HG02973 (cell line): ENCODE measurements at regions not wholly inside any gene's neighbourhood (a gene's known extent, or its start where the extent isn't known, plus 50 kb on each side); places are given as distances from the start of the nearest gene placed in this dataset.

Source experiments
- ATAC-seq: cut with Tn5 transposase; IDR thresholded peaks from one replicate; pipeline ENCODE4 v1.9.1; 2021; ENCODE audit warnings: moderate library complexity; ENCODE audit not compliant: unreplicated experiment

GRCh38 chr5:67355120-67355713 lies 158.6 kb upstream of the CD180 start:
- no peak for ATAC-seq

- ATAC-seq: no peak
These were observed 157.2 kb upstream of the CD180 start for GRCh38 chr5:67353500-67354450.

GRCh38 chr5:67350618-67351201 lies 154.1 kb upstream of the CD180 start:
- ATAC-seq: no peak

- no peak for ATAC-seq
These were observed 153.6 kb upstream of the CD180 start for GRCh38 chr5:67350185-67350584.

GRCh38 chr5:67347821-67348220 lies 151.2 kb upstream of the CD180 start:
- no peak for ATAC-seq

GRCh38 chr5:67346611-67347010 lies 150.0 kb upstream of the CD180 start:
- ATAC-seq: no peak

- ATAC-seq: no peak
These were observed 148.3 kb upstream of the CD180 start for GRCh38 chr5:67344870-67345269.

- ATAC-seq: no peak
These were observed 147.2 kb upstream of the CD180 start for GRCh38 chr5:67343835-67344234.

- ATAC-seq: no peak
These were observed 144.9 kb upstream of the CD180 start for GRCh38 chr5:67341478-67341877.

GRCh38 chr5:67339219-67339767 lies 142.7 kb upstream of the CD180 start:
- no peak for ATAC-seq

- ATAC-seq: no peak
These were observed 141.8 kb upstream of the CD180 start for GRCh38 chr5:67338421-67338820.

GRCh38 chr5:67337751-67338150 lies 141.2 kb upstream of the CD180 start:
- ATAC-seq: no peak

GRCh38 chr5:67335426-67335825 lies 138.8 kb upstream of the CD180 start:
- no peak for ATAC-seq

- no peak for ATAC-seq
These were observed 137.8 kb upstream of the CD180 start for GRCh38 chr5:67334373-67334772.

- no peak for ATAC-seq
These were observed 136.6 kb upstream of the CD180 start for GRCh38 chr5:67333171-67333570.

GRCh38 chr5:67331296-67331925 lies 134.8 kb upstream of the CD180 start:
- ATAC-seq: no peak

GRCh38 chr5:67319935-67320725 lies 123.5 kb upstream of the CD180 start:
- ATAC-seq: no peak

GRCh38 chr5:67318746-67319145 lies 122.1 kb upstream of the CD180 start:
- no peak for ATAC-seq

GRCh38 chr5:67317603-67318002 lies 121.0 kb upstream of the CD180 start:
- ATAC-seq: no peak

- no peak for ATAC-seq
These were observed 120.1 kb upstream of the CD180 start for GRCh38 chr5:67316695-67317094.
